DMS 273 (cell line): ENCODE measurements at regions not wholly inside any gene's neighbourhood (a gene's known extent, or its start where the extent isn't known, plus 50 kb on each side); places are given as distances from the start of the nearest gene placed in this dataset.

Experiments used
- DNase-seq: peaks from one replicate; lab custom pipeline; 2025; ENCODE audit not compliant: unreplicated experiment; lab: John Stamatoyannopoulos, UW

DNA sequence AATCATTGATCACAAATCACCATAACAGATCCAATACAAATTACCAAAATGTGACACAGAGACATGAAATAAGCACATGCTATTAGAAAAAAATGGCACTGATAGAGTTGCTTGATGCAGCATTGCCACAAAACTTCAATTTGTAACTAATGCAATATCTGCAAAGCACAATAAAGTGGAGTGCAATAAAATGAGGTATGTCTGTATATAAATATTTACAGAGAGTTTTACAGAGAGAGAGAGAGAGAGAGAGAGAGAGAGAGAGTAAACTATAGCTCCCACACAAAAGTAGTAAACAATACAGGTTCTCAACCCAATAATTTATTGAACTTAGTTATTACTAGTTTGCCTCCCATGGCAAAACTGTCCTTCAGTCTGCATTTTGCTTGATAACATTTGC lies 1807.0 kb downstream of the SUCLG1 start:
- no peak for DNase-seq

GRCh38 chr2:82650038-82650437 lies 1809.0 kb downstream of the SUCLG1 start:
- DNase-seq = no peak

DNA sequence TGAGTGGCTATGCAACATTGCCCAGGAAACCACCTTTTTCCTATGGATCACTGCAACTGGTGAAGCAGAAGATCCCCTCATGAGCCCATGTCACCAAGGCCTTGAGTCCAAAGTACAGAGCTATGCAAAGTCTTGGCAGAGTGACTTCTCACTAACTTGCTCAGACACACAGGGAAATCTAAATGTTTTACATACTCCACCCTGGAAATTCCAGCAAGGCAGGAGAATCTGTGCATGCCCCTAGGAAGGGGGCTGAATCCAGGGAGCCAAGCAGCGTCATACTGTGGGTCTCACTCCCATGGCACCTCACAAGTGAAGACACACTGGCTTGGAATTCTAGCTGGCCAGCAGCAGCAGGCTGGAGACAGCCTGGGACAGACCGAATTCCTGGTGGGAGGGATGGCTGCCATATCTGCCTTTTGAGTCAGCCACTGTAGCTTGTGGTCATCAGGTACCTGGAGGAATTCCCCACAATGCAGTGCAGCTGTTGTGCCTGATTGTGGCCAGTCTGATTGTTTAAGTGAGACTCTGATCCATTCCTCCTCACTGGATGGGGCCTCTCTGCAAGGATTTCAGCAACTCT lies 1817.4 kb downstream of the SUCLG1 start:
- no peak for DNase-seq

DNA sequence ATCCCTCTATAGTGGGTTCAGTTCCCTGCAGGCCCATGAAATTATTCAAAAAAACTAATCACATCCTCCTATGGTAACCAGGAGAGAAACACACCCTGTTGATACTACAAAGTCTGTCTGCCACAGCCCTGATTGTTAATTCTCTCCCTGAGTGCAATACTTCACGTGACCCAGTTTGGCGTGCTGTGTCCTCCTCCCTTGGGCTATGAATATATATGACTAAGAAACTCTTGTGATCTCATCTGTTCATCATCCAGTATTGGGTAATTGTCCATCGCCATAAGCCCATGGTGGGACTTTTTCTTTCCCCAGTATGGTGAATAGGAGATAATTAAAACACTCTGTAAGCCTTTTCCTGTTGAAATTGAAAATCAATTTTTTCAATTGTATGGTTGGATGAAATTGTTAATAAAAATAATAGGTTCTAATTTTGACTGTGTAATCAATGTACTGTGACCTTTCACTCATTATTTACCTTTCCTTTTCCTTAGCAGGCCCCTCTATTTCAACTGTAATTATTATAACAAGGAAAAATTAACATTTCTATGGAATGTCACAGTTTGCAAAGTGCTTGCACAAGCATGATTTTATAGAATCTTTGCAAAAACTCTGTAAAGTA lies 1822.6 kb downstream of the SUCLG1 start:
- no peak for DNase-seq

- DNase-seq = no peak
These were observed 1860.1 kb downstream of the SUCLG1 start for GRCh38 chr2:82599021-82599420.

DNA sequence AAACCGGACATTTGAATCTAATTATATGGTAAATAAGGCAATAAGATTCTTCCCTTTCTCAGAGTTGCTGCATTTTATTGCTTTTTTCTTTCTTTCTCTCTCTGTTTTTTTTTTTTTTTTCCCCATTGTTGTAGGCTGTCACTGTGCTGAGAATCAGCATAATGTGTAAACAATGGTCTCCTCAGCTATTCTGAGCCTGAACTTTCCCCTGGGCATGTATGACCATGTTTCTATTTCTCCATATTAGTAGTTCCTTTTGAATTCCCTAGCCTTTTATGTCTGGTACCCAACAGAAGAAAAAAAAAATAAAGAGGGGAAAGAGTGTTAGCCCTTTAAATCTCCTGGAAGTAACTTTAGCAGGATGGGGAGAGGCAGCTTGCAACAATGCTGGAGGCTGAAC lies 1862.5 kb downstream of the SUCLG1 start:
- DNase-seq = no peak

- DNase-seq = no peak
These were observed 1867.4 kb downstream of the SUCLG1 start for GRCh38 chr2:82591718-82592117.

- DNase-seq = no peak
These were observed 1882.4 kb downstream of the SUCLG1 start for GRCh38 chr2:82576656-82577055.

- DNase-seq = no peak
These were observed 1919.8 kb downstream of the SUCLG1 start for GRCh38 chr2:82539280-82539621.

GRCh38 chr2:82538590-82539279 lies 1920.3 kb downstream of the SUCLG1 start:
- no peak for DNase-seq

DNA sequence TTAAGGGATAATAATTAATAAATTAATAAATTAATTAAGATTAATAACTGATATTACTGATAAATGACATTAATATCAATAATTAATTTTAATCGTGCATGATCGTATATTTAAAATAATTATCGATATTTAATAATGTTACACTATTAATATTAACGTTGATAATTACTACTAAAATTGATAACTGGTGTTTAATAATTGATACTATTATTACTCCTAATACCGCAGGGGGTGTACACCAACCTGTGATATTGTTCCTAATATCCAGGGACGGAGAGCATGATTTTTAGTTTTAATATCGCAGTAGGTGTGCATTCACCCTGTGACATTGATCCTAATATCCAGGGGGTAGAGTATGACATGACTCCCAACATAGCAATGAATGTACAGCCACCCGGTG lies 1930.8 kb downstream of the SUCLG1 start:
- no peak for DNase-seq

DNA sequence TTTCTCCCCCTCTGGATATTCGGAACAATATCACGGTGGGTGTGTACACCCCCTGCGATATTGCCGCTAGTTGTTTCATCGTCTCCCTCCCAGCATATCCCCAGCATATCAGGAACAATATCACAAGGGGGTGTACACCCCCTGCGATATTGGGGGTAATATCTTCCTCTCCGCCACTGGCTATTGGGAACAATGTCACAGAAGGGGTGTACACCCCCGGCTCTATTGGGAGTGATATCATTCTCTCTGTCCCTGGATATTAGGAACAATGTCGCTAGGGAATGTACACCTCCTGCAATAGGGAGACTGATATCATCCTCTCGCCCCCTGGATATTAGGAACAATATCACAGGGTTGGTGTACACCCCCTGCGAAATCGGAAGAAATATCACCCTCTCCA lies 1932.0 kb downstream of the SUCLG1 start:
- no peak for DNase-seq

DNA sequence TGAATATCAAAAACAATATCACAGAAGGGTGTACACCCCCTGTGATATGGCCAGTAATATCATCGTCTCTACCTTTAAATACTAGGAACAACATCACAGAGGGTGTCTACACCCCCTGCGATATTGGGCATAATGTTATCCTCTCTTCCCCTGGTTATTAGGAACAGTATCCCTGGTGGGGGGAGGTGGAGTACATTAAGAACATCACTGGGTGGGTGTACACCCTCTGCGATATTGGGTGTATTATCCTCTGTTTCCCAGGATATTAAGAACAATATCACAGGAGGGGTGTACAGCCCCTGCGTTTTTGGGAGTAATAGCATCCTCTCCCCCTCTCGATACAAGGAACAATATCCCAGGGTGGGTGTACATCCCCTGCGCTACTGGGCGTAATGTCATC lies 1932.8 kb downstream of the SUCLG1 start:
- DNase-seq = no peak

GRCh38 chr2:82525744-82526143 lies 1933.3 kb downstream of the SUCLG1 start:
- DNase-seq = no peak

DNA sequence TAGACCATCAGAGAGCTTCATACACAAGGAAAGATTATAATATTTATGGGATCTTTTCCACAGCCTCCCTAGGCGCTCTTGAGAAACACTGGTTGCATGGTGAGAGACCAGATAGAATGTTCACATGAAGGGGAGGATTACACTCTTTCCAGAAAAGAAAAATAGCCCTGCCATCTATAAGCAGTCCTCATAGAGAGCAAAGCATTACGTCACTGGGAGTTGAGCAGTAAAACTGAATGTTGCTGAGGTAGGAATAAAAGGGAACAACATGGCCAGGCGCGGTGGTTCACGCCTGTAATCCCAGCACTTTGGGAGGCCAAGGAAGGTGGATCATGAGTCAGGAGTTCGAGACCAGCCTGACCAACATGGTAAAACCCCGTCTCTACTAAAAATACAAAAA lies 1934.3 kb downstream of the SUCLG1 start:
- DNase-seq = no peak

DNA sequence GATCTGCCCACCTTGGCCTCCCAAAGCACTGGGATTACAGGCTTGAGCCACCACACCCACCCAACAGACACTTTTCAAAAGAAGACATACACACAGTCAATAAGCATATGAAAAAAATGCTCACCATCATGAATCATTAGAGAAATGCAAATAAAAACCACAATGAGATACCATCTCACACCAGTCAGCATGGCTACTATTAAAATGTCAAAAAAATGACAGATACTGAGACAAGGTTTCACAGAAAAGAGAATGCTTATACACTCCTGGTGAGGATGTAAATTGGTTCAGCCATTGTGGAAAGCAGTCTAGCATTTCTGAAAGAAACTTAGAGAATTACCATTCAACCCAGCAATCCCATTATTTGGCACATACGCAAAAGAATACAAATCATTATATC lies 1947.2 kb downstream of the SUCLG1 start:
- DNase-seq = no peak

- no peak for DNase-seq
These were observed 1950.4 kb downstream of the SUCLG1 start for GRCh38 chr2:82508702-82509101.

- DNase-seq = no peak
These were observed 1951.4 kb downstream of the SUCLG1 start for GRCh38 chr2:82507657-82508056.

- no peak for DNase-seq
These were observed 1957.9 kb downstream of the SUCLG1 start for GRCh38 chr2:82501217-82501616.

DNA sequence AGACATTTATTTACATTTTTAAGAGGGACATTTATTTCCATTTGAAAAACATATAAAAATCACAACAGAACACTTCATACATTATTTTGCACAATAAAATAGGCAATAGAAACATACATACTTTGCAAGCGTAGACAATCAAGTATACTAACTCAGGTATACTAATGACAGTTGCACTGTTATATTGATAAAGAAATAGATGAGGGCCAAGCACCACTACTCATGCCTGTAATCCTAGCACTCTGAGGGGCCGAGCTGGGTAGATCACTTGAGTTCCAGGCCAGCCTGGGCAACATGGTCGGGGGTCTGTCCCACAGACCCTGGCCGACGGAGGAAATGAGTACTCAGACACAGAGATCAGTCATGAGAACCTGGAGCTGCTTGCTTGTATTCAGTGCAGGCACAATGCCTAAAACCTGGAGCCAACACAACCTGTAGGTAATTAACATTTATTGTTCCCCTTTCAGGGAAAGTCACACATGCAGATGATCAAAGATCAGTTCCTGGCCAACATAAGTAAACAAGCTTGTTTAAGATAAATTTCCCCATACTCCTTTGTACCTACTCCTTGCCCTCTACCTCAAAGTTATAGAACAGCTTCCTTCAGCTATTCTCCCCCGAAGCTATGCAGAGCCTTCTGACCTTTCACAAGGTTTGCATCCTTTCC lies 1960.2 kb downstream of the SUCLG1 start:
- no peak for DNase-seq

GRCh38 chr2:82494739-82495138 lies 1964.3 kb downstream of the SUCLG1 start:
- no peak for DNase-seq

- no peak for DNase-seq
These were observed 1967.5 kb downstream of the SUCLG1 start for GRCh38 chr2:82491591-82491990.
